Caco-2 (cell line): ENCODE measurements at regions not wholly inside any gene's neighbourhood (a gene's known extent, or its start where the extent isn't known, plus 50 kb on each side); places are given as distances from the start of the nearest gene placed in this dataset.

Experiments
- BruUV-seq: library from RNA; stranded (reverse); fragments of 400-500 nt; replicated peaks from 2 replicates; lab custom pipeline; 2021; lab: Mats Ljungman, UMichigan
- CTCF ChIA-PET: fragments of 300-600 bp; sonication (Branson Sonifier 250); formaldehyde crosslinking; loops from one replicate; lab custom pipeline; 2022; ENCODE audit warnings: antibody characterized with exemption; lab: Charles Lee
- POLR2A ChIA-PET: fragments of 300-600 bp; sonication (Branson Sonifier 250); formaldehyde crosslinking; loops from one replicate; lab custom pipeline; 2022; ENCODE audit warnings: antibody characterized with exemption; lab: Charles Lee
- DNase-seq, 2 experiments: peaks; one replicate each; pipeline versions ENCODE4 v3.0.0 to v3.0.0-alpha.2; 2020 to 2022
- H3K27me3 ChIP-seq: replicated peaks from 2 replicates; pipeline ENCODE4 v1.6.0; 2011; ENCODE audit warnings: low read length; ENCODE audit not compliant: control insufficient read depth, insufficient read depth
- H3K36me3 ChIP-seq: 2 replicates; pipeline ENCODE4 v1.5.1; 2011; ENCODE audit warnings: low read length; ENCODE audit not compliant: control insufficient read depth, insufficient read depth
- H3K4me1 ChIP-seq: fragments of 250-450 bp; sonication (Bioruptor Pico); 2 replicates; pipeline ENCODE4 v1.5.1; 2020; ENCODE audit warnings: mild to moderate bottlenecking
- H3K4me3 ChIP-seq: 2 replicates; pipeline ENCODE4 v1.5.1; 2011; ENCODE audit warnings: low read depth, mild to moderate bottlenecking, control low read depth, low read length
- H3K9me3 ChIP-seq: fragments of 250-450 bp; sonication (Bioruptor Pico); 2 replicates; pipeline ENCODE4 v1.5.1; 2020; ENCODE audit warnings: mild to moderate bottlenecking, moderate library complexity
- H3K27ac Mint-ChIP-seq: one replicate; pipeline ENCODE4 v1.8.0; 2022; ENCODE audit warnings: mixed read lengths; ENCODE audit not compliant: unreplicated experiment
- H3K27me3 Mint-ChIP-seq: one replicate; pipeline ENCODE4 v1.8.0; 2022; ENCODE audit warnings: mixed read lengths; ENCODE audit not compliant: insufficient read depth, unreplicated experiment
- H3K36me3 Mint-ChIP-seq: one replicate; pipeline ENCODE4 v1.8.0; 2022; ENCODE audit warnings: mild to moderate bottlenecking, mixed read lengths; ENCODE audit not compliant: insufficient read depth, unreplicated experiment
- H3K4me1 Mint-ChIP-seq: one replicate; pipeline ENCODE4 v1.8.0; 2022; ENCODE audit warnings: low read depth, mixed read lengths; ENCODE audit not compliant: unreplicated experiment
- H3K4me3 Mint-ChIP-seq: one replicate; pipeline ENCODE4 v1.8.0; 2022; ENCODE audit warnings: mild to moderate bottlenecking, moderate library complexity, mixed read lengths; ENCODE audit not compliant: unreplicated experiment
- H3K9me3 Mint-ChIP-seq: one replicate; pipeline ENCODE4 v1.8.0; 2022; ENCODE audit warnings: mixed read lengths; ENCODE audit not compliant: unreplicated experiment
- CTCF ChIP-seq, 2 experiments: fragments of 200-600 bp in 1 of 2; IDR thresholded peaks; 1 replicate in 1 of 2; 2 replicates in 1 of 2; pipeline versions ENCODE4 v1.5.1 to v1.8.0; 2011 to 2022; ENCODE audit warnings: antibody characterized with exemption in 1 of 2, control low read depth in 1 of 2, inconsistent platforms in 1 of 2, low read depth in 1 of 2, low read length in 1 of 2, mild to moderate bottlenecking in 1 of 2, moderate library complexity in 1 of 2; ENCODE audit not compliant: insufficient read depth in 1 of 2, severe bottlenecking in 1 of 2, unreplicated experiment in 1 of 2
- intact Hi-C: fragments of 100-400 bp; cut with micrococcal nuclease; formaldehyde crosslinking; loops from one replicate; pipeline ENCODE4 v1.10.0; 2022; ENCODE audit not compliant: unreplicated experiment

- Histone ChIP-seq H3K4me1 (peaks cover 68% of the 10 kb centered on the region), H3K4me3 (no peak overlapping the region), H3K9me3 (peaks cover 4% of the 10 kb centered on the region; the same call in 1 of the 2 replicates), H3K36me3 (no peaks in the 10 kb centered on the region), H3K27me3 (no peaks in the 10 kb centered on the region)
- no peak for TF ChIP-seq CTCF (IDR thresholded peaks at IDR 0.05; ENCODE audit: insufficient read depth in 1 of 2, low read depth in 1 of 2, low read length in 1 of 2, severe bottlenecking in 1 of 2, unreplicated experiment in 1 of 2)
- Mint-ChIP-seq H3K36me3 (peaks cover 6% of the 10 kb centered on the region), H3K27me3 (no peaks in the 10 kb centered on the region), H3K27ac (peak overlapping the region; percentile 78), H3K4me3 (no peak overlapping the region), H3K4me1 (peaks cover 26% of the 10 kb centered on the region), H3K9me3 (peaks cover 18% of the 10 kb centered on the region)
- intact Hi-C loops, result no loop called here
- ChIA-PET CTCF (no interaction called here), POLR2A (no interaction called here)
- BruUV-seq, result no TSS peak
- DNase-seq, result no peak
Measured at GRCh38 chr22:27111796-27112672, 454.6 kb downstream of the MIAT start.

- BruUV-seq, result no TSS peak
- H3K4me1 ChIP-seq, result peaks cover 67% of the 10 kb centered on the region
- peaks cover 4% of the 10 kb centered on the region; the same call in 1 of the 2 replicates for H3K9me3 ChIP-seq
- intact Hi-C loops, result no loop called here
- peak overlapping the region; percentile 91 for H3K27ac Mint-ChIP-seq
- H3K27me3 ChIP-seq, result no peaks in the 10 kb centered on the region
- H3K4me3 ChIP-seq, result no peak overlapping the region
- ChIA-PET CTCF (interaction anchor here (0.6 kb wide), 1 partner anchor 212 kb away, joined by 3 read pairs; no protein-coding TSS in a partner anchor), POLR2A (no interaction called here)
- no peaks in the 10 kb centered on the region for H3K27me3 Mint-ChIP-seq
- H3K36me3 ChIP-seq, result no peaks in the 10 kb centered on the region
- H3K4me3 Mint-ChIP-seq, result peak overlapping the region; percentile 18
- H3K36me3 Mint-ChIP-seq, result peaks cover 6% of the 10 kb centered on the region
- no peak for TF ChIP-seq CTCF (IDR thresholded peaks at IDR 0.05; ENCODE audit: insufficient read depth in 1 of 2, low read depth in 1 of 2, low read length in 1 of 2, severe bottlenecking in 1 of 2, unreplicated experiment in 1 of 2)
- H3K9me3 Mint-ChIP-seq, result peaks cover 18% of the 10 kb centered on the region
- peak; percentile 40 to 71 for DNase-seq
- peaks cover 26% of the 10 kb centered on the region for H3K4me1 Mint-ChIP-seq
Measured at GRCh38 chr22:27113211-27113635, 455.8 kb downstream of the MIAT start.

- POLR2A ChIA-PET, result no interaction called here
- CTCF ChIA-PET, result interaction anchor here (0.6 kb wide), 1 partner anchor 212 kb away, joined by 3 read pairs; no protein-coding TSS in a partner anchor
- BruUV-seq, result no TSS peak
Measured at GRCh38 chr22:27113641-27114040, 456.3 kb downstream of the MIAT start.

More at GRCh38 chr22:27113641-27114040, 456.3 kb downstream of the MIAT start:
- Histone ChIP-seq H3K27me3 (no peaks in the 10 kb centered on the region), H3K4me1 (peaks cover 64% of the 10 kb centered on the region), H3K9me3 (peaks cover 4% of the 10 kb centered on the region; the same call in 1 of the 2 replicates), H3K4me3 (no peak overlapping the region), H3K36me3 (no peaks in the 10 kb centered on the region)
- TF ChIP-seq CTCF (IDR thresholded peaks at IDR 0.05; ENCODE audit: insufficient read depth in 1 of 2, low read depth in 1 of 2, low read length in 1 of 2, severe bottlenecking in 1 of 2, unreplicated experiment in 1 of 2), result no peak
- H3K36me3 Mint-ChIP-seq, result peaks cover 6% of the 10 kb centered on the region
- peaks cover 26% of the 10 kb centered on the region for H3K4me1 Mint-ChIP-seq
- peak overlapping the region; percentile 18 for H3K4me3 Mint-ChIP-seq
- H3K27ac Mint-ChIP-seq, result peak overlapping the region; percentile 91
- H3K9me3 Mint-ChIP-seq, result peaks cover 18% of the 10 kb centered on the region
- no peaks in the 10 kb centered on the region for H3K27me3 Mint-ChIP-seq
- intact Hi-C loops, result no loop called here
- no peak for DNase-seq
